T47D (cell line): ENCODE measurements at regions not wholly inside any gene's neighbourhood (a gene's known extent, or its start where the extent isn't known, plus 50 kb on each side); places are given as distances from the start of the nearest gene placed in this dataset.

ENCODE experiments used
- DNase-seq, 2 experiments: peaks; one replicate each; pipeline versions ENCODE4 v3.0.0 to v3.0.0-alpha.2; 2011 to 2012; ENCODE audit warnings: low read depth in 1 of 2, low spot score in 1 of 2
- JUND ChIP-seq: IDR thresholded peaks from 2 replicates; pipeline ENCODE4 v1.6.1; 2012; ENCODE audit warnings: low read depth
- in situ Hi-C: cut with HindIII; loops from 2 replicates; pipeline ENCODE4 v1.10.0; 2016; ENCODE audit warnings: low sequenced_read_pairs, low pct_unique_long_range_greater_than_20kb

- in situ Hi-C loops, result no loop called here
- DNase-seq, result no peak
- TF ChIP-seq JUND, result no peak
Measured at GRCh38 chr13:39938596-39938995, 283.1 kb downstream of the COG6 start.

- DNase-seq, result no peak
- TF ChIP-seq JUND, result no peak
- in situ Hi-C loops, result no loop called here
Measured at GRCh38 chr13:39941236-39941635, 285.8 kb downstream of the COG6 start.

DNA sequence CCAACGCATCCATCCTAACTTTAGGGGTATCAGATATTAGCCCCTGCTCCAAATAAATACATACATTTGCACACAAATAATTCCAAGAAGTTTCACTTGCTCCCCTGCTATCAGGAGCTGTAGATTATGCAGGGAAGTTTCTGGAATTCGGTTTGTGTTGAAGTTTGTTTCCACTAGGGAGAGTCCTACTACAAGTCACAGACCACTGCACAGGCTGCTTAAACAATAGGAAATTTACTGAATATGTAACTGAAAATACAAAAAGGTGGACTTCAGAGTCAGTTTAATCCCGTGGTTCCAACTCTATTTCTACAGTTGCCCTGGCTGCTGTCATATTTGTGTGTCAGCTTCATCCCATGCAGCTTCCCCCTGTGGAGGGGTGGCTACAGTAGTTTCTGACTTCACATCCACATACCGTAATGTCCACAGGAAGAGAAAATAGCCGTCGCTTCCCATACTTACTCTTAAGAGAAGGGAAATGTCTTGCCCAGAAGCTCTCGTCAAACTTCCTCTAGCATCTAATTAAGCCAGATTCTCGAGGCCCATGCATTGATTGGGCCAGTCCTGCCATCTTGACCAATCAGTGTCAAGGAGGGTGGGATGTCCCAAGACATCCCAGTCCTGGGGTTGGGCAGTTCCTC is 286.6 kb downstream of the COG6 start:
- DNase-seq, result peak in 1 of 2 experiments; percentile 2
- in situ Hi-C loops, result no loop called here
- TF ChIP-seq JUND, result no peak

DNA sequence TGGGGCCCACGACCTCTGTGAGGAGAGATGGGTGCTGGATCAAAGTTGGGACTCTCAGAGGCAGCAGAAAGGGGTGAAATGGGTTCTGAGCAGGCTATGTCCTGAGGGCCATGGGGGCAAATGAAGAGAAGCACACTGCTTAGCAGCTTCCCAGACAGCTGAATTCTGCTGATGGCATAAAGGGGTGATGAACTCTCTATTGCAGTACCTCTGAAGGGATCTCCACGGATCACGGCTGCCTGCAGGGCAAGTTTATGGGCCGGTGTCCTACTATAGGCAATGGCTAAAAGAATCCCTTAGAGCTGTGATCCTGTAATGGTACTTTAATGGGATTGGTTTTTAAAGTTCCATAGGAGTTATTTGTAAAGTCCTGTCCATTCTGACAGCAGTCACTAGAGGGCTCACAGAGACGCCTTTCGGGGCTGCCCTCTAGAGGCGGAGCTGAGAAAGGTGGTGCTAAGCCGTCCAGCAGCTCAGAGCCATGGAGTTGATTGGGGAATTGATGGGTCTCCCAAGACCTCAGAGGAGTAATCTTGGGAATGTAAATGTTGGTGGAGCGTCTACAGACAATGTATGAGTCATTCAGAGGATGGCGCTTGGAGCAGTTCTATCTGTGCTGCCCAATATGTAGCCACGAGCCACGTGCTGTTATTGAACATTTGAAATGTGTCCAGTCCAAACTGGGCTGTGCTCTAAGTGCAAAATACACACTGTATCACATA is 287.3 kb downstream of the COG6 start:
- peak; percentile 46 to 76 for DNase-seq
- TF ChIP-seq JUND, result no peak
- in situ Hi-C loops, result no loop called here

DNA sequence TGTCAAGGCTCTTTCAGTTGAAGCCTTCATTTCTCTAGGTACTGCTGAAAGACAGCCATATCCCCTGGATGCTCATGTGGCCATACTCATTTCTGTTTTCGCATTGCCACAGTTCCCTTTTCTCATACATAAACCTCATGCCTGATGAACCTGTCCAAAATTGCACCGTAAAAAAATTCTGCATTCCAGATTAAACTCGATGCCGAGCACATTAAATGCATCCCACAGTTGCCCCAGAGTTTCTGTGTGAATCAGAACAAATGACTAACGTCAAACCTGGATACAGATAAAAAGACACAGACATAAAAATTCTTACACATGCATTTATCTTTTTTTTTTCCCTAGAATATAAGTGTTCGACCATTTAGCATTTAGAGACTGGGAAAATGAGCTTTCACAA is 288.2 kb downstream of the COG6 start:
- DNase-seq, result no peak
- in situ Hi-C loops, result no loop called here
- TF ChIP-seq JUND, result no peak

GRCh38 chr13:39945226-39945625 is 289.8 kb downstream of the COG6 start:
- no peak for TF ChIP-seq JUND
- in situ Hi-C loops, result no loop called here
- DNase-seq, result no peak

GRCh38 chr13:39946769-39947168 is 291.3 kb downstream of the COG6 start:
- in situ Hi-C loops, result no loop called here
- TF ChIP-seq JUND, result no peak
- DNase-seq, result no peak

GRCh38 chr13:39951301-39951700 is 295.8 kb downstream of the COG6 start:
- TF ChIP-seq JUND, result no peak
- no peak for DNase-seq
- in situ Hi-C loops, result no loop called here

GRCh38 chr13:39952249-39953233 is 297.1 kb downstream of the COG6 start:
- no peak for DNase-seq
- no peak for TF ChIP-seq JUND
- in situ Hi-C loops, result no loop called here

GRCh38 chr13:39954476-39954875 is 299.0 kb downstream of the COG6 start:
- in situ Hi-C loops, result no loop called here
- no peak for TF ChIP-seq JUND
- no peak for DNase-seq

- in situ Hi-C loops, result no loop called here
- no peak for DNase-seq
- no peak for TF ChIP-seq JUND
Measured at GRCh38 chr13:39955560-39955959, 300.1 kb downstream of the COG6 start.

GRCh38 chr13:39956036-39956435 is 300.6 kb downstream of the COG6 start:
- TF ChIP-seq JUND, result no peak
- in situ Hi-C loops, result no loop called here
- no peak for DNase-seq
